DND-41 (cell line): ENCODE measurements at regions not wholly inside any gene's neighbourhood (a gene's known extent, or its start where the extent isn't known, plus 50 kb on each side); places are given as distances from the start of the nearest gene placed in this dataset.

Source experiments
- ATAC-seq: fragments of 200-7000 bp; cut with Tn5 transposase; 3 replicates; pipeline ENCODE4 v1.9.1; 2021; ENCODE audit warnings: low read depth; ENCODE audit not compliant: insufficient read depth
- DNase-seq: peaks from one replicate; pipeline ENCODE4 v3.0.0-alpha.2; 2020
- H2AFZ ChIP-seq: 2 replicates; pipeline ENCODE4 v1.6.0; 2012; ENCODE audit warnings: low read depth, low read length
- H3K27ac ChIP-seq: 2 replicates; pipeline ENCODE4 v1.5.1; 2012; ENCODE audit warnings: low read length, inconsistent platforms
- H3K27me3 ChIP-seq: fragments of 200-600 bp; sonication (generic); 2 replicates; pipeline ENCODE4 v1.6.0; 2012; ENCODE audit warnings: low read length, mild to moderate bottlenecking, inconsistent platforms; ENCODE audit not compliant: insufficient read depth, poor library complexity
- H3K36me3 ChIP-seq: 2 replicates; pipeline ENCODE4 v1.5.1; 2012; ENCODE audit warnings: low read length, inconsistent platforms; ENCODE audit not compliant: insufficient read depth
- H3K4me1 ChIP-seq: 2 replicates; pipeline ENCODE4 v1.5.1; 2012; ENCODE audit warnings: mild to moderate bottlenecking, low read length; ENCODE audit not compliant: insufficient read depth
- H3K4me2 ChIP-seq: 2 replicates; pipeline ENCODE4 v1.6.0; 2012; ENCODE audit warnings: mild to moderate bottlenecking, moderate library complexity, low read length, inconsistent platforms; ENCODE audit not compliant: insufficient read depth
- H3K4me3 ChIP-seq, 2 experiments: fragments of 200-600 bp in 1 of 2; shearing (Covaris generic) in 1 of 2; 2 replicates each; pipeline ENCODE4 v1.5.1; 2012 to 2016; ENCODE audit warnings: inconsistent platforms in 2 of 2, low read length in 2 of 2, mild to moderate bottlenecking in 2 of 2, low read depth in 1 of 2, moderate library complexity in 1 of 2
- H3K79me2 ChIP-seq: 2 replicates; pipeline ENCODE4 v1.6.0; 2012; ENCODE audit warnings: low read length, inconsistent platforms; ENCODE audit not compliant: insufficient read depth
- H3K9ac ChIP-seq: 2 replicates; pipeline ENCODE4 v1.6.0; 2012; ENCODE audit warnings: low read depth, mild to moderate bottlenecking, inconsistent platforms, low read length, moderate library complexity
- H3K9me3 ChIP-seq: 2 replicates; pipeline ENCODE4 v1.5.1; 2012; ENCODE audit warnings: low read length, moderate library complexity, mild to moderate bottlenecking, inconsistent platforms; ENCODE audit not compliant: insufficient read depth, severe bottlenecking
- H4K20me1 ChIP-seq: 2 replicates; pipeline ENCODE4 v1.6.0; 2012; ENCODE audit warnings: low read length; ENCODE audit not compliant: insufficient read depth
- CTCF ChIP-seq: IDR thresholded peaks from 2 replicates; pipeline ENCODE4 v1.5.1; 2012; ENCODE audit warnings: borderline replicate concordance, low read length, moderate library complexity, mild to moderate bottlenecking; ENCODE audit not compliant: poor library complexity, severe bottlenecking; ENCODE audit errors: extremely low read depth
- EZH2 ChIP-seq: IDR thresholded peaks from 3 replicates; pipeline ENCODE4 v1.6.1; 2012; ENCODE audit warnings: borderline replicate concordance, low read depth, mild to moderate bottlenecking, moderate library complexity, low read length, inconsistent platforms; ENCODE audit not compliant: severe bottlenecking

- Histone ChIP-seq H3K27me3 (no peaks in the 10 kb centered on the region), H3K27ac (no peak overlapping the region)
- no peak for ATAC-seq
Observed at GRCh38 chr12:75959060-75959459, 72.5 kb downstream of the PHLDA1 start.

GRCh38 chr12:75955251-75955650 is 76.3 kb downstream of the PHLDA1 start:
- H3K27ac ChIP-seq: no peak overlapping the region
- no peak for DNase-seq
- no peaks in the 10 kb centered on the region for H3K27me3 ChIP-seq
- H3K9ac ChIP-seq: no peak overlapping the region
- ATAC-seq: no peak
- H3K36me3 ChIP-seq: no peaks in the 10 kb centered on the region
- H2AFZ ChIP-seq: no peak overlapping the region
- H4K20me1 ChIP-seq: no peaks in the 10 kb centered on the region
- no peaks in the 10 kb centered on the region for H3K79me2 ChIP-seq
- H3K4me2 ChIP-seq: no peak overlapping the region
- no peaks in the 10 kb centered on the region for H3K9me3 ChIP-seq
- peaks cover 11% of the 10 kb centered on the region for H3K4me1 ChIP-seq
- H3K4me3 ChIP-seq: no peak overlapping the region
- TF ChIP-seq EZH2: no peak
- no peak for TF ChIP-seq CTCF

More at GRCh38 chr12:75959060-75959459, 72.5 kb downstream of the PHLDA1 start:
- no peak for TF ChIP-seq CTCF
- no peak for TF ChIP-seq EZH2
- H2AFZ ChIP-seq: no peak overlapping the region
- no peaks in the 10 kb centered on the region for H3K79me2 ChIP-seq
- H3K9me3 ChIP-seq: no peaks in the 10 kb centered on the region
- H3K4me2 ChIP-seq: no peak overlapping the region
- no peak overlapping the region for H3K9ac ChIP-seq
- no peak overlapping the region for H3K4me3 ChIP-seq
- peaks cover 11% of the 10 kb centered on the region for H3K4me1 ChIP-seq
- DNase-seq: no peak
- H4K20me1 ChIP-seq: no peaks in the 10 kb centered on the region
- H3K36me3 ChIP-seq: no peaks in the 10 kb centered on the region

- no peak for DNase-seq
Observed at GRCh38 chr12:75954749-75955148, 76.8 kb downstream of the PHLDA1 start.

More at GRCh38 chr12:75954749-75955148, 76.8 kb downstream of the PHLDA1 start:
- Histone ChIP-seq H3K9me3 (no peaks in the 10 kb centered on the region), H3K36me3 (no peaks in the 10 kb centered on the region), H3K9ac (no peak overlapping the region), H4K20me1 (no peaks in the 10 kb centered on the region), H2AFZ (no peak overlapping the region), H3K27me3 (no peaks in the 10 kb centered on the region), H3K4me3 (no peak overlapping the region), H3K79me2 (no peaks in the 10 kb centered on the region), H3K27ac (no peak overlapping the region), H3K4me1 (peaks cover 7% of the 10 kb centered on the region), H3K4me2 (no peak overlapping the region)
- TF ChIP-seq EZH2: no peak
- TF ChIP-seq CTCF: no peak
- ATAC-seq: no peak
